Activated CD4-positive, alpha-beta T cell treated with anti-CD3 and anti-CD28 coated beads, Interleukin-2, amount 50 U/mL, for 24 hours (primary cell): ENCODE measurements at regions not wholly inside any gene's neighbourhood (a gene's known extent, or its start where the extent isn't known, plus 50 kb on each side); places are given as distances from the start of the nearest gene placed in this dataset.
"Not testable (repeated sequence)": the region's sequence is repeated elsewhere in the genome, so short reads cannot be mapped to it uniquely, and the experiment has no call there.

ENCODE experiments used
- DNase-seq, 2 donors: peaks; one replicate each; pipeline ENCODE4 v3.0.0-alpha.2; 2020; ENCODE audit warnings: low read depth in 1 of 2, low spot score in 1 of 2

DNA sequence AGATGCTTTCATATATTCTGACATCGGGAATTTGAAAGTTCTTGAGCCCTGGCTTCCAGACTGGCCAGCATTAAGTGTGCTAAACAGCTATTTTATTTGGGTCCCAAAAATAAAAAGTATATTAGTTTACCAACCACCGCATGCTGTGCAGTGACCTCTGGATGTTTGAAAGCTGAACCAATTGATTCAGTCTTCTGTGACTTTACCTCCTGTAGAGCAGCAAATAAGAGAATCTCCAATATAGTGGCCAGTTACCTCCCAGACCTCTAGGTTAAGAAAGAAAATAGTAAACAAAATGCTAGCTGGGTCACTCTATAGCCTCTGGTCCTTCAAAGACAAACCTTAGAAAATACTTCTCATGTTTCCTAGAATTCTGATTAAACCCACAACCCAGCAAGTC, 424.6 kb upstream of the NFE2L3 start:
- DNase-seq: no peak

DNA sequence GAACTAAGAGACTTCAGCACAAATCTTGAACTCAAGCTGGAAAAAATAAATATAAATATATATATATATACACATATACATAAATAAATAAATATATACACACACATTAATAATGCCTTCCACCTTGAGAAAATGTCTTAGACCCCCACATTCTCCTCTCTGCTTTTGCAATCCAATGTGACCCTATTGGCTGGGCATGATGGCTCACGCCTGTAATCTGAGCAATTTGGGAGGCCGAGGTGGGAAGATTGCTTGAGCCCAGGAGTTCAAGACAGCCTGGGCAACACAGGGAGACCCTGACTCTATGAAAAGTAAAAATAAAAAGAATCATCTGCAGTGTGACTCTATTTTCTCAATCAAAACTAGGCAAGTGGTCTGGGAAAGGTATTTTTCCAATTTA, 424.1 kb upstream of the NFE2L3 start:
- DNase-seq: no peak

DNA sequence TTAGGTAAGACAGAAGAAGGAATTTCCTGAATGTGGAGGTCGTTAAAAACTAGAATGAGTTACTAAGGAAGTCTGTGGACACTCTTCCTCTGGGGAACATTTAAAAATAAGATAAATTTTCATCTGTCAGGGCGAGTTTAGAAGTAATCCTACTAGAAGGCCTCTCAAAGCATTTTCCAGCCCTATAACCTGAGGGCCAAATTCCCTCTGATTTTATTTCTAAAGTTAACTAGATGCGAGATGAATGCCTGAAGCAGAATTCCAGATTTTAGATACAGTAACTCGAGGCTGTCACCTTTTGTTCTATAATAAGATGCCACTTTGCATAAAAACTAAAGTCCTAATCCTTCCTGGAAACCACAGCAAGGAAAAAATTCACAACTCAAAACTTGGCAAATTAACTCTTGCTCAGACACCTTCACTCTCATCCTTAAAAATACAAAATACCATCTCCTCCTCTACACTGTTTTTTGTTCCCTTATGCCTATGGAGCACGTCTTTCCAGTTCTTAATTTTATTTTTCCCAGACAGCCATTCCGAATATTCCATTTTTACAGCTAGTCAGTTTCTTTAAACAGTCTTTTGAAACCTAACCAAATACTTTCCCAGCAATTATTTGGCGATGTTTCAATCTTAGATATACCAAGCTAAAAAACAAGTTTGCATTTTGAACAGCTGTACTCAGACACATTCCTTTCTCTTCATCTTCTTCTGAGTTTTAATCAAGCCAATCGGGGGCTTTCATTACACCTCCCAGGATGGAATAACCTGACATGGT, 420.7 kb upstream of the NFE2L3 start:
- DNase-seq: no peak

DNA sequence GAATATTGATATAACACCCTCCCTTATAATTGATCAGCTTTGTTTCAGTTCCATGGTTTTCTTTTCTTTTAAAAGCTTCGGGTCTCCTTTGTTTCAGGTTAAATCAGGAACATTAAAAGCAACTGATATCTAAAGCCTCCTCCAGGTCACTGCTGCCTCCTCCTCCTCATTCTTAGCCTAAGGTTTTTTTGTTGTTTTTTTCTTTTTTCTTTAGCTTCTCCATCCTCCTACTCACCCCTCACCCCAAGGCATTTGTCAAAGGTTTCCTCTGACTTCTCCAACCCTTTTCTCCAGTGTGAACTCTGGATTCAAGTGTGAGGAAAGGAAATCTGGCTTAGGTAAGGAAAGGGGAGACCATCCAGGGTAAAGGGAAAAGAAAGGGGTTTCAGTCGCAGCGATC, 420.2 kb upstream of the NFE2L3 start:
- no peak for DNase-seq

DNA sequence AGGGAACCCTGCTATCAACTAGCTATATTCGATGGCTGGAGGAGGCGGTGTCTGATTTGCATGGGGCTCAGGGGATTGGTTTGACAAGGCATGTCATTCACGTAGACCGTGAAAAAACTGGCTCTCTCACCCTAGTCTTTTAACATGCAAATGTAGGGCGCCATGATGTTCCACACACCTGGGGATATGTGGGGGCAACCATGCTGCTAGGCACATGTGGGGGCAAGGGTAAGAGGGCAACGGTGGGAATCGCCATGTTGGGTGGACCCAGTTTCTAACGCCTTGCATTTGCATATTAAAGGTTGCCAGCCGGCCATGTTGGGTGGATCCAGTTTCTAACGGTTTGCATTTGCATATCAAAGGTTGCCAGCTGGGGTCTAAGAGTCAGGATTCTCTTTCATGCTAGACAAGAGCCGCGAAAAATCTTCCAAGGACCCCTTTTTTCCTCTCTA, 419.2 kb upstream of the NFE2L3 start:
- DNase-seq: no peak

DNA sequence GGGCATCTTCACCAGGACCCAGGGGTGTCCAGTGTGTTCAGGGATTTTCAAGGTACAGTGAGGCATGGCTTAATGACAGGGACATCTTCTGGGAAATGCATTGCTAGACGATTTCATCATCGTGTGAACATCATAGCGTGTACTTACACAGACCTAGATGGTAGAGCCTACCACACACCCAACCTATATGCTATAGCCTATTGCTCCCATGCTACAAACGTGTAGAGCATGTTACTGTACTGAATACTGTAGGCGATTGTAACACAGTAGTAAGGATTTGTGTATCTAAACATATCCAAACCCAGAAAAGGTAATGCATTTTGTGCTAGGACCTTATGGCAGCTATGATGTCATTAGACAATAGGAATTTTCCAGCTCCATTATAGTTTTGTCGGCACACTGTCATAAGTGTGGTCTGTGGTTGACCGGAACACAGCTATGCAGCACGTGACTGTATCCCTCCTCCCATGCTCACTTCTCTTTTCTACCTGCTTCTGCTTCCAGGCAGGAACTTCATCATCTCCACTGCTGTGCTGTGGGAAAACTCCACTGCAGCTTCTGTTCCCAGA, 416.2 kb upstream of the NFE2L3 start:
- no peak for DNase-seq

DNA sequence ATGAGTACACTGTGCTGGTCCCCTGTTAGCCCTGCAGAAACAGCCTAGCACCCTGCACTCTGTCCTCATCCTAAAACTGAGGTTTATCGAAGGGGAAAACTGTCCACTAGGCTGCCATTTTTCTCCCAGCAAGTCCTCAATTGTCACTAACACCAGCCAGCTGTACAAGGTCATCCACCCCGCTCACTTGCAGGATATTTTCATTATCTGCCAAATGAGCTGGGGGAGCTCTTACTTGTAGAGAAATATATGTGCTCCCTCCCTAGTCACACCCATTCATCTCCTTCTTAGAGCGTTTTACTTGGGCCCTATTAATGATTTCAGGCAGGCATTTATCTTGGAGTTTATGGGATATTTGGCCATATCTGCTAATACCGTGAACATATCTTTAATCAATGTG, 413.5 kb upstream of the NFE2L3 start:
- DNase-seq: no peak

DNA sequence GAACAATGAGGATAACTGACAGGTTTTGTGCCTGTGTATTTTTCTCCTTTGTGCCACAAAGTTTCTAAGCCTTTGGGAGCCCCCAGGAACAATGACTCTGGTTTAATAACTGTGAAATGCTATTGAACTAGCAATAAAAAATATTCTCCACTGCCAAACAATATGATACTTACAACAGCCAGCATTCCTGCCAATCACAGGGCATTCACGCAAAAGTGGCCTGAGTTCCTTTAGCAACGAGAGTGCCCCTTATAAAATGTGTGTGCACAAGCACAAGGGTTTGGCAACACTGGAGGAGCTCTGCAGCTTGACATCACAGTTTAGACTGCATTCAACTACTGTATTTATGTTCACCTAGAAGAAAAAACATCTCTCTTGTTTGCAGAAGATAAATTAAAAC, 412.9 kb upstream of the NFE2L3 start:
- no peak for DNase-seq

DNA sequence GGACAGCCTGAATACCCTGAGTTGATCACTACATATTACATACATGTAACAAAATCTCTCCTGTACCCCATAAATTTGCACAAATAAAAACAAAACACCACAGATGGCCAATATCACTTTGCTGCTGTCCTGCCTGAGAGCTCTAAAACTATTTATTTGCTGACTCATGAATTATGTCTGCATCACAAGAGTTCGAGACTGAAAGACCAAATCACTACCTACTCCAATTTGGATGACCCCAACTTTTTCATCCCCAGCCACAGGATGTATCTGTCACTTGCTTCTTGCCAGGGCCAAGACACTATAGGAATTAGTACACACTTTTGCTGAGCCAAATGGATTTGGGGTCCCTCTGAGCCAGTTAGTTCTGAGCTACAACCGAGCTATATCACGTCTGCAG, 409.7 kb upstream of the NFE2L3 start:
- DNase-seq: no peak

DNA sequence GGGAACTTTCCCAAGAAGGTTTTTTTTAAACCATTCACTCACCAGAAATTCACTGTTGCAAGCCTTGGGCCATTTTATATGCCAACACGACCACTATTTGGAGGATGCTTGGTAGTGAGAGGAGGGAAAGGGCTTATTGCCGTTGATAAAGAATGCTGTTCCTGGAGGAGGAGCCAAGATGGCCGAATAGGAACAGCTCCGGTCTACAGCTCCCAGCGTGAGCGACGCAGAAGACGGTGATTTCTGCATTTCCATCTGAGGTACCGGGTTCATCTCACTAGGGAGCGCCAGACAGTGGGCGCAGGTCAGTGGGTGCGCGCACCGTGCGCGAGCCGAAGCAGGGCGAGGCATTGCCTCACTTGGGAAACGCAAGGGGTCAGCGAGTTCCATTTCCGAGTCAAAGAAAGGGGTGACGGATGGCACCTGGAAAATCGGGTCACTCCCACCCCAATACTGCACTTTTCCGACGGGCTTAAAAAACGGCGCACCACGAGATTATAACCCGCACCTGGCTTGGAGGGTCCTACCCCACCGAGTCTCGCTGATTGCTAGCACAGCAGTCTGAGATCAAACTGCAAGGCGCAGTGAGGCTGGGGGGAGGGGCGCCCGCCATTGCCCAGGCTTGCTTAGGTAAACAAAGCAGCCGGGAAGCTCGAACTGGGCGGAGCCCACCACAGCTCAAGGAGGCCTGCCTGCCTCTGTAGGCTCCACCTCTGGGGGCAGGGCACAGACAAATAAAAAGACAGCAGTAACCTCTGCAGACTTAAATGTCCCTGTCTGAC, 408.1 kb upstream of the NFE2L3 start:
- not testable (repeated sequence) for DNase-seq

DNA sequence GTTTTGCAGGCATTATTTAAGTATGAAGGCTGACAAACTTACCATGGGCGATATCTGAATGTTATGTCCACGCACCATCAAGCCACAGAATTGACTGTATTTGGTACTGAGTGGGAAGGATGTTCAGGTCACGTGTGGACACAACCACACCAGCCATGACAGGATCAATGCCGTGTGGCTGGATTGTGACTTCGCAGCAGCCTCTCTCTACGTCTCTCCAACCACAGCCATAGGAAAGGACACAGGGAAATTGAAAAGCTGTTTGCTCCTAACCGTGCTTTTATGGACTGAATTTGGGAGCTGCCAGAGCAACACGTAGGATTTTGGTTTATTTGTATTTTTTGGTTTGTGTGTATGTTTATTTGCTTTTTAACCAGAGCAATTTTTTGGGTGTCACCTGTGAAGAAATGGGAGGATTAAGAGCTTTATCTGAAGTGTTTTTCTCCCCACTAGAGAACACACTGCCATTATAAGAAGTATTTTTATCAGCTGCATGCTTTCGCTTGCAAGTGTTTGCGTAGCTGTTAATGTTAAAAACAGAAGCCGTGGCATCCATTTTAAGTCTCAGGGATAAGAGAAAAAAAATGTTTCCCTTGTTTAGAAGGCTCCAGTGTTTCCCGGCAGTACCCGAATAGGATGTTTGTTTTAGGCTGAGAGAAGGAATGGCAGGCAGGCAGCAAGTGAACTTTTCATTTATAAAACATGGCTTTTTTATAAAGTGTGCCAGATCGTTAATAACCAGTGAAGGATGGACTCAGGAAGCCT, 401.1 kb upstream of the NFE2L3 start:
- DNase-seq: no peak

DNA sequence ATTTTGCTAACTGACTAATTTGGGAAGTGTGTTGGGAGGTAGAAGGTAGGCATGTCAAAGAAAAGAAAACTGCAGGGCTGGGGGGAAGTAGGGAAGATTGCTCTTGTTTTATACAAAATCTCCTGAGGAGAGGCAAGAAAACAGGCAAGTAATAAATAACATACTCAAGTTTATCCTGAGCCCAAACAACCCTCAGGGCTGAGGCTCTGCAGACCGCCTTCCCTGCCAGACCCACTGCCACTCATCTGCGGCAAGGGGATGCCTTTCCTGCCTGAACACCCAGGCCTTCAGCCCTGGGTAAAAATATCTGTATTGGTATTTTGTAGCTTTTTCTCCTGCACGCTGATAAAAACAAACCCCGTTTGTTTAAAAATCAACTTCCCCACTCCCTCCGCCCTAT, 399.8 kb upstream of the NFE2L3 start:
- DNase-seq: no peak

DNA sequence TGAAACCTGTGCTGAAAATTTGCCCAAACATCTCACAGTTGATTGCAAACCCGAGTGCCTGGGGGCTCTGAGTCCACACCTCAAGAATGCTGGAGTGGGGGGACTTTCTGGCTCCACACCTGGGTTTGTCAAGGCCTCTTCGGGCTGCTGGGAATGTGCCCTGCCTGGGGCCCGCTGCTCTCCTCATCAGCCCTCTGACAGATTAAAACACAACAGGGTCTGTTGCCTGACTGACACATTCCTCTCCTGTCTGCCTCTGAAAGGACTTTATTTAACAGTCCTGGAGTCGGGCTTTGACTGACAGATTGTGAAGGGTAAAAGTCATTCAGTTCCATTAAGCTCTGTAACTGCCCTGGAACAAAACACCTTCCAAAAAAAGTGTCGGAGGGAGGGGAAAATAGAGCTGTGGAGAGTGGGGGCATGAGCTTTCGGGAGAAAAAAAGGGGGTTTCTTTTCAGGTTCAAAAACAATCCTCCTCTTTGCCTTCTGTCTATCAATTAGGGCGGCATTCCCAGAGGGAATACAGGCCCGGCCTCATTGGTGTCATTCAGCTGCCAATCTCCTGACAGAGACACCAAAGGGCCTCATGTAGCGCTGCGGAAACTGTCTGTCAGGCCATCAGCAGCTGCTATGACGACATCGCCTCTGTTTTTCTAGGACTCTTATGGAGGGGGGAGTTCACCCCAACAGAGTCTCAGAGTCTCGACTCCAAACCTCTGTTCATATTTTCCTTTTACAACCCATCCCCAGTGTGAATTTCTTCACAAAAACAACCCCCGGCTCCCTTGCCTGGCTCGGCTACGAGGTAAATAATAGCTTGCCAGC, 398.8 kb upstream of the NFE2L3 start:
- no peak for DNase-seq

DNA sequence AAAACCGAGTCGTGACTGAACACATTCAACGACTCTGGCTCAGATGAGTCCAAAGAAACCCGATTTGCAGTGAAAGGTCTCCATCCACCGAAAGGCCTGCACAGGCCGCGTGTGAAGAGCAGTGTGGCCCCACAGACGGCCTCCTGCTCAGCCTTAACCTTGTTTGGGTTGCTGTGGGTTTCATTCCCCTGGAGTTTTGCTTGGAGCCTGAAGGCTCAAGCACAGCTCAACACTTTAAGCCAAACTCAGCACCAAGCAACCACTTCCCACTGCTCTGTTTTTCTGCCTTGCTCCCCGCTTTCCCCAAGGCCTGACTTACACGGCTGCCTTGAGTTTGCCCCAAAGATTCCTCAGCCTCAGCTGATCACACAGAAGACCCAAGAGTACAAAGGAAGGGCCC, 398.2 kb upstream of the NFE2L3 start:
- no peak for DNase-seq

DNA sequence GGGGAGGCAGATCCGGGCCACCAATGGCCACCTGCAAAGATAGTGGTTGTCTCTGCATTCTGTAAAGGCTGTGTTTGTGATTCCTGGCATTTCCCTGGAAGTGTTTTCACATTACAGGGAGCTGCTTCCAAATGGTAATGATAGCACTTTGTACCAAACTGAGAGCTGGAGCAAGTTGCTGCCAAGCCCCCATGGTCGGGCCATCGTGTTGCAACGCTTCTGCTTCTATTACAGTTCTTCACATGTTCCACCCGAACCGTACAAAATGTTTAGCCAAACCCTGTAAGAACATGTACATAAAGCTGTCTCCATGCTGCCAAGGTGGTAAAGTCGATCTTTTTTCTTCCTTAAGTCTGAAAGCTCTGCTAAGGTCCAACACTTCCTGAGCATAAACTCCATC, 397.7 kb upstream of the NFE2L3 start:
- no peak for DNase-seq

DNA sequence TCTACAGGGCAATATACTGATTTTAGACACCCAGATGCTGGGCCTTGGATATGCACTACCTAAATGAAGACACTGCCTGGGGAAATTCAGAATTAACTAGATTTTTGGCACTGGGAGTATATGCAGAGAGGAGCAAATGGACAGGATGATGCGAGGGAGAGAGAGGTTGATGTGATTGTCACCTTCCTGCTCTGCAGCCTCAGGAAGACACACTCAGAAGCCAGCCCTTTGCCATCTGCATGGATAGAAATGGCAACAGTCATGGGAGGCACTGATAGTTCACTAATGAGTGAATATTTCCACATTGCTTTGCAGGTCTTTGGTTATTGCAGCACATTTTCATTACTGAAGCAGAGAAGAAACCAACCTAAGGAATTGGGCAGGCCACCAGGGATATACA, 397.2 kb upstream of the NFE2L3 start:
- no peak for DNase-seq

DNA sequence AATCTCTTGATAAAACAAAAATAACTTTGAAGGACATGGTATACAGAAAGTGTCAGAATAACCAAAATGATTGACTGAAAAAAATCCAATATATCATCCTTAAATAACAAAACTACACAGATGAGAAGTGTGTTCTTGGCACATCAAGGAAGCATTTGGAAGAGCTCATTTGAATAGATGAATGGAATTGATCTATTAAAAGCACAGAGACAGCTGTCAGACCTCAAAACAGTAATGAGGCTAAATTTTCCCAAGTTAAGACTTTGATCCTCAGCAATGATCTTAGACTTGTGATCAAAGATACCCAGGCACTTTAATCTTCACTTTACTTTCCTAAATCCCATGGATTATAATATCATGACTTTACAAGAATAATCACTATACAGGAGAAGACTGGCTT, 395.4 kb upstream of the NFE2L3 start:
- DNase-seq: no peak

DNA sequence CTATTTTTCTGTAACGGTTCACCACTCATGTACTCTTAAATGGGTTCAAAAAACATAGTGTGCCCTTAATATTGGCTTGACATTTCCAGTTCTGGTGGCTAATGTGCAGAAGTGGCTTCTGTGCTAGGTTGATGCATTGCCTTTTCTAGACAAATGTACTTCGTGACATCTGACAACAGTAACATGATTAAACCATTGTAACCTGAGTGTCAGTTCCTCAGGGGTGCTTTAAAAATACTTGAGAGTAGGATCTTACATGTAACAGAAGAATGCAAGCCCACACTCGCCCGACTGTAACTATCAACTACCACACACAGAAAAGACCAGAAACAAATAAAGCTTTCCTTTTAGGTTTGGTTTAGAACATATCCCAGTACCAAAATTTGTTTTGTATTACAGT, 393.4 kb upstream of the NFE2L3 start:
- no peak for DNase-seq

DNA sequence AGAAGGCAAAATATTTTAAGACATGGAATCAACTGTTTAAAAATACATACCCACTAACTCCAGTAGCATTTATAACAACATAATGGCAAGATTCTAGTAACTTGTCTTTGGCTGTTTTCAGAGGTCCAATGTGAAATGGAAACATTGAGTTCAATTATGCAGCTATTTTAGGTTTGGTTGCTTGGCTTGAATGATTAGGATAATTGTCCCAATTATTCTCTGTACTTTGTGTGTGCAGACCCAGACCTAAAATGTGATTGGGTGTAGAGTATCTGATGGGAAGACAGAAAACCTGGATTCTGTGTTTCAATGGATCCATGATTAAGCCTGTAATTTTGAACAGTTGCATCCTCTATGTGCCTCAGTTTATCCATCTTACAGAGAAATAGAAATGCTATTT, 392.7 kb upstream of the NFE2L3 start:
- no peak for DNase-seq

DNA sequence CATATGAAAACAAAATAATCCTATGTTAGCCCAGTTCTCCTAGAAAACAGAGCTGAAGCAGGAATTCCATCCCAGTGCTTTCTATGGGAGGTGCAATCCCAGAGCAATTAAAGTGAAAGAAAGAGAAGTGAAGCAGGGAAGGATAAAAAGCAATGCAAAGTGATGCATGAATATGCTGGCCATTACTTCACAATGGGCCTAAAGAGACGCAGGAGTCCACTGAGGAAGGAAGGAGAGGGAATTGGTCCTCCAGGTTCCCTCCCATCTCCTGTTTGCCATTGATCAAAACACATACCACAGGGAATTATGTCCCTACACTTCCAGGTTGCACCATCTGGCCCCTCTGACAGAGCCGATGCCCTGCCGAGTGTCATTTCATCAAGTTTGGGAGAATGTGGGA, 392.2 kb upstream of the NFE2L3 start:
- no peak for DNase-seq
